ENCODE measurements at regions not wholly inside any gene's neighbourhood (a gene's known extent, or its start where the extent isn't known, plus 50 kb on each side); places are given as distances from the start of the nearest gene placed in this dataset.

DNA sequence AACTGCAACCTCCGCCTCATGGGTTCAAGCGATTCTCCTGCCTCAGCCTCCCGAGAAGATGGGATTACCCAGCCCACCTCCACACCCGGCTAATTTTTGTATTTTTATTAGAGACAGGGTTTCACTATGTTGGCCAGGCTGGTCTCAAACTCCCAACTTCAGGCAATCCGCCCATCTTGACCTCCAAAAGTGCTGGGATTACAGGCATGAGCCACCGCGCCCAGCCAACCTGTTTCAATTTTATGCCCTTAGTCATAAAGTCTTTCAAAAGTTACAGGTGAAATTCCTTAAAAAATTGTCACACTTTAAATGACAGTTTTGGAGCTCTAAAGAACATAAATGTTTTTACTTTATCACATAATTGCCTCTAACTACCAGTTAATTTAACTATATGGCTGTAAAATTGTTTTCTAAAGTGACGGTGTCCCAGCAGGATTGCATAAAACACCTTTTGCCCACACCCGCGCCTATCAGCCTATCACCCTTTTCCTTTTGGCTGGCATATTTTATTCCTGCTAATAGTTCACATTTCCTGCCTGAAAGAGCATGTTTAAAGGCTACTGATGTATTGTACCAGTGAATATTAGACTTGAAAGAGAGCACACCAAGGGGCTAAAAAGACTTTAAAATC lies 164.2 kb upstream of the SEMA6D start:
- no peak for DNase-seq (ENCODE audit: low read depth in 4 of 4, low spot score in 3 of 4)

DNA sequence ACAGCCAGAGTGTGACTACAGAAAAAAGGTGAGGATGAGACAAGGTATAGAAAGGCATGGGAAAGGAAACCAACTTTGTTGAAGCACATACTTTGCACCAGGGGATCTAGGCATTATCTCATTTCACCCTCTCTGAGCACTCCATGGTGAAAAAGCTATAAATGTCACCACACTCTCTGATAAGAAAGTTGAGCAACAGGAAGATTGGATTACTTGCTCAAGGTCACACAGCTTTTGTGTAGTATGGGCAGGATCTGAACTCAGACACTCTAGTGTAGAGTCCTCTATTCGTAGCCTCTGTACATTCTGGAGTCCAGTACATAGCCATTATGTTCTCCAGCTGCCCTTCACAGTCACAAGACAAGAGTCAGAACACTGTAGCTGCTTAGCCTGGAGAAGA lies 163.4 kb upstream of the SEMA6D start:
- no peak for DNase-seq (ENCODE audit: low read depth in 4 of 4, low spot score in 3 of 4)

DNA sequence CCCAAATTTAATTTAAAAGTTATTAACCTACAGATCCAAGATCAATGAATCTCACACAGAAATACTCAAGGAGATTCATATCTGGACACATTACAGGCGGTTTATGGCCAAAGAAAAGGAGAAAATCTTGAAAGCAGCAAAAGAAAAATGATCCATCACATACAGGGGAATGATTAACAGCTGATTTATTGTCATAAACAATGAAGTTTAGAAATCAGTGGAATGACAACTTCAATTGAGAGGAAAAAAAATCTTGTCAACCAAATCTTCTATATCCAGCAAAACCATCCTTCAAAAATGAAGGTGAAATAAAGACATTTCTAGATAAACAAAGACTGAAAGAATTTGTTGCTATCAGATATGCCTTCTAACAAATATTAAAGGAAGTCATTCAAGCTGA lies 156.2 kb upstream of the SEMA6D start:
- no peak for DNase-seq (ENCODE audit: low read depth in 4 of 4, low spot score in 3 of 4)

DNA sequence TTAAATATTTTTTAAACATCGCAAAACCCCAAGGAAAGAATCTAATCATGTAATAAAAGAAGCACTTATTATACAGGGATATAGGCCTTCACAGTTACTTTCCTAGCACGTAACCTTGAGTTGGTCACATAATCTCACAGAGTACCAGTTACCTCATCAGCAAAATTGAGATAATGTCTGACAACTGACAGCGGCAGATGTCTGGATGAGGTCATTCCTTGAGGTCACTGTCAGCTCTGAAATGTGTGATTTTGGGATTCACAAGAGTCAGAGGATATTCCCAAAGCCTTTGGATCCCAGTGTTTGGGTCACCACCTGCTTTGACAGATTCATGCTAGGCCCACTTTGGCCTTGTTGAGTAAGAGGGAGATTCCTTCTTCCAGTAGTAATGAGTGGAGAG lies 151.4 kb upstream of the SEMA6D start:
- no peak for DNase-seq (ENCODE audit: low read depth in 4 of 4, low spot score in 3 of 4)

DNA sequence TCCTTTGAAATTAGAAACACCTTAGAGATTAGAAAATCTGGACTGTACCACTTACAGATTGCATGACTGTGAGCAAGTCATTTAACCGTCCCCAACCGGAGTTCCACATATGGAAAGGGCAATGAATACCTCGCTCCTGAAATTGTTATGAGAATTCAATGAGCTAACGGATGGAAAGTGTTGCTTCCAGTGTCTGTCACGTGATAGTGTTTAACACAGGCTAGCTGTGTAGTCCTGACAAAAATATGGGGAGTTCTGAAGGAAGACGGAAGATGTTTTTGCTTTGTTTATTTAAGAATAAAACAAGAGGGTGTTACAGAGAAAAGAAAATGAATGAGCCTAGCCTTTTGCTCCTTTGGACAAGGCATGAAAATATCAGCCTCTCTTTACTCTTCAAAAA lies 150.7 kb upstream of the SEMA6D start:
- DNase-seq (ENCODE audit: low read depth in 4 of 4, low spot score in 3 of 4) = no peak

DNA sequence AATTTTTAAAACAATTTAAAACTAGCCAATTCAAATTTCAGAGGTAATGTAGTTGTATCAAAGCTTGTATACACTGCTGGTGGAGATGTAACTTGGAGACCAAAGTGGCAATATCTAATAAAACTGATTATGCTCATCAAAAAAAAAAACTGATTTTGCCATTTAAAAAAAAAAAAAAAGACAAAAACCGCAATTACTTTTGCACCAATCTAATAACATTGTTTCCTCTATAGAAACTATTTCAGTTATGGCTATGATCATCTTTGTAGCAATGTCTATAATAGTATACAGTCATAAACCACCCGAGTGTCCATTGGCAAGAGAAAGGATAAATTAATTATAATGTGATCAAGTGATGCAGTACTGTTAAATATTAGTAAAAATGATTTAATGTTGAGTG lies 149.3 kb upstream of the SEMA6D start:
- no peak for DNase-seq (ENCODE audit: low read depth in 4 of 4, low spot score in 3 of 4)

DNA sequence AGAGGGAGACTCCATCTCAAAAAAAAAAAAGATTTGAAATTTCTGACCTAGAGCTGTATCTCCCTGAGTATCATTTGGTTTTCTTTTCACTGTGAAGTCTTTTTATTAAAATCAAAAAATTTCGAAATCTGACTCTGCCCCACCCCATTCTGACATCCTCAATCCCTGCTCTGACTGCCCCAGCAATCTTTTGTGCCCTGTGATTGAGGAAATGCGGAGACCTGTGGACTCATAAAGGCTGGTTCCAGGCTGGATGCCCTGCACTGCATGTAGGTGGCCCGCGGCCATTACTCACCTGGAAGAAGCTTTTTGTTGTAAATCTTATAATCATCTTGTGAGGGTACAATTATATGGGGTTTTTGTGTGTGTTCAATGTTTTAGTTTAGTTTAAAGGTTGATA lies 147.3 kb upstream of the SEMA6D start:
- no peak for DNase-seq (ENCODE audit: low read depth in 4 of 4, low spot score in 3 of 4)

DNA sequence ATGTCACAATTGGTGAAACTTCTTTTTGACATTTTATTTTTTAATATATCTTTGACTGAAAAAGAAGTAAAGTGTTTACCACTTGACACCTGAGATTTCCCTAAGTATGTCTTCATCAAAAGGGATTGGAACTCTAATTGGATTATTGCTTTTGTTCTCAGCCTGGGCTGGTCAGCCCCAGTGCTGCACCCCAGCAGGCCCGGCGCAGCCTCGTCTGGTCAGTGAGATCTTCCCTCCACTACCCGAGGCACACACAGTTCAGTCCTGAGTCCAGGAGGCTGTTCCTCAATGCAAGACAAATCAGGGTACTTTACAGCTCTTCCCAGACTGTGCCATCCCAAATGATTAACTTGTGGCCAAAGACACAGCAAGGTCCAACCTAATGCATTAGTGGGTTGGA lies 146.9 kb upstream of the SEMA6D start:
- DNase-seq (ENCODE audit: low read depth in 4 of 4, low spot score in 3 of 4) = no peak

DNA sequence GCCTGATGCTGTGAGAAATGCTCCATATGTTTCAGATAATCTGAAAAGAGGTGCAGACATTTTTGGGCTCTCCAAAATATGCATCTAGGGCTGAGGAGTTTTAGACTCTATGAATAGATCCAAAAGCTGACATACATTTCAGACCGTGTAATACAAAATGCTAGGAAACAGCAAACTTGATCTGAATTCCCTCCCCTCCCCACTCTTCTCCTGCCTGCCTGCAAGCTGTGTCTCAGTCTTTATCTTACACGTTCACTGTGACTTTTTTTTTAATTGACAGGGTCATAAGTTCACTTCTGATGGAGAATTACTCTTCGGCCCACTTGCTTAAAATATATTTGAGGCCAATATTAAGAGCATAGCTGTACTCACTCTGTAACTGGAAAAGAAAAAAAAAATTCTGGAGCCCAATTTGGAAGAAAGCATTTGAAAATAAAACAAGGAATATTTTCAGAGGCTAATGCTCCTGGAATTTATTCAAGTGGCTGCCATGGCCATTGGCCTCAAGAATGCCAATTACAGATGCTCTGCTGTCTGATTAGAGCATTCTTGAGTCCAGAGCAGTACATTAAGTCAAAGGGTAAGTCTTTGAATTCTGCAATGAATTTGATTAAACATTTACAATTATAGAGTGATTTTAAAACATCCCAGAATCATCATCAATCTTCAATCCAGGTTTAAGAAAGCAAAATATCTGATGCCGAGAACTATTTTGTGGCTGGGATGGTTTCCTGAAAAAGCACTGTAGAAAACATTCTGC lies 146.2 kb upstream of the SEMA6D start:
- DNase-seq (ENCODE audit: low read depth in 4 of 4, low spot score in 3 of 4) = no peak

DNA sequence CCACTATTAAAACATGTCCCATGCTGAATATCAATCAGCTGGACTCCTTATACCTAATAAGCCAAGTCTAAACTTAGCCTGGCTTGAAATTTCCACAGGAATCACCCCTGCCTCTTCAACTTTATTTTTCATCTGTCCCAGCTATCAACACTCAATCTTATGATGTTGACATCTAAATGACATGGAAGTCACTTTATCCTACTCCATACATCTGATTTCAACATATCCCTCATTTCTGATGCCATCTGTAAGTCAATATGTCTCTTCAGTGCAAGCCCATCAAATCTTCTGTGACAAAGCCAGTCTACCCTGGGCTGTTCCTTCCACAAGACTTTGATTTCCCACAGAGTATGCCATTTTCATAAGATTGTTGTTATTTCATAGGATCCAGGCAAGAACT lies 143.6 kb upstream of the SEMA6D start:
- DNase-seq (ENCODE audit: low read depth in 4 of 4, low spot score in 3 of 4) = no peak

DNA sequence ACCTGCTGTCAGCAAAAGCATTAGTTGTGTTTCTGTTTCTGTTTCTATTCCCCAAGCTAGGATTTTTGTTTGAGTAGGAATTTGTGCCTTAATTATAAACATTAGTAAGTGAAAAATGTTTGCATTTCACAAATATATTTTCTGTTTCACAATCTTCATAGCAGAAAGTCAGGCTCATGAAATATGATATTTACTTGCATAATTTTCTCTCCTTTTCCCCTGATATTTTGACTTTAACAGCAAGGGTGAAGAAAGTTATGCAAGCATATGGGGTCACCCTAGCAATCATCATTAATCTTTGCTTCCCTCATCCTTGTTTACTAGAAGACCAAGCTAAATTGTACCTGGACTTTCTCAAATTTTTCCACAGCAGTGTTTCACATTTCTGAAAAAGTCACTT lies 140.3 kb upstream of the SEMA6D start:
- no peak for DNase-seq (ENCODE audit: low read depth in 4 of 4, low spot score in 3 of 4)

DNA sequence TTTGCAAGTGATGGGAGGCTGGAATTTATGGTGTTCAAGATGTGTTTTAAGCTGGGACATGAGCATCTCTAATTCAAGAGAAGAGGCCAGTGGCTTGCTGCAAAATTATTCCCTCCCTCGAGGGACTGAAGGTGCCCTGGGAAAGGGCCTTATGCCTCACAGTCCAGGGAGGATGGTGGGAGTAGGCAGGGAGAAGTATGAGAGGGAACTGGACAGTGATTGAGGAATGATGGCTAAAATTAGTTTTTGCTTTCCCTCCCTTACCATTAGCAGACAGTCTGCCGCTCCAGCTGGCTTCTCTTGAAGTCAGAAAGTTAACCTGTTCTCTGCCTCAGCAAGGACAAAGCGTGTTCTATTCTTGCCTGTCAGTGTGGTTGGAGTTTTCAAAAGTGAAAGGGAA lies 139.8 kb upstream of the SEMA6D start:
- DNase-seq (ENCODE audit: low read depth in 4 of 4, low spot score in 3 of 4) = no peak

DNA sequence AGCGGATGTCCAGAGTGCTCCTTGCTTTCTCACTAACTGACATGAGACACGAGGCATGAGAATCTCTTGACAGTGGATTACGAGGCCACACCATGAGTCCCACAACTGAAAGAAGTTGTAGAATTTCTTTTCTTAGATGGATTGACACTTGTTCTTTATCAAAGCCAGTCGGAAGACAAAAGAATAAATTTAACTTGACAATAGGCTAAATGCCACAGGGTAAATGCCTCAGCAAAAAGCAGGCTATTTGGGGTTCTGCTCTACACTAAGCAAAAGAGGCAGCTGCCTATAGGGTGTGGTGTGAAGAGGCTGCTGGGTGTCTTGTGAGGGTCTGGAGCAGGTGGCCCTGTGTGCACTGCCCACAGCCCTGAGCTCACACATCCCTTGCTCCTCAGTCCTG lies 135.1 kb upstream of the SEMA6D start:
- no peak for DNase-seq (ENCODE audit: low read depth in 4 of 4, low spot score in 3 of 4)

DNA sequence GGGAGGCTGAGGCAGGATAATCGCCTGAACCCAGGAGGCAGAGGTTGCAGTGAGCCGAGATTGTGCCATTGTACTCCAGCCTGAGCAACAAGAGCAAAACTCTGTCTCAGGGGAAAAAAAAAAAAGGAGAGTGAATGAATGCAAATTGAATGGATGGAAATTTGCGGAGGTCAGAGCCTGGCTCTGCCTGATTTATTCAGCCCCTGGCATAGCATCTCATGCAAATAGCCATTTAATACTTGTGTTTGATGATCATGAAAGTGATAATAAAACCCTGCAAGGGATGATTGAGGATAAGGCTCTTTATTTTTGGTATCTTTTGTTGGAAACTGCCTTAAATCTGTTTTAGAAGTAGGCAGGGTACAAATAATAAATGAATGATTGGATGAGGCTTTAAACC lies 133.0 kb upstream of the SEMA6D start:
- no peak for DNase-seq (ENCODE audit: low read depth in 4 of 4, low spot score in 3 of 4)

DNA sequence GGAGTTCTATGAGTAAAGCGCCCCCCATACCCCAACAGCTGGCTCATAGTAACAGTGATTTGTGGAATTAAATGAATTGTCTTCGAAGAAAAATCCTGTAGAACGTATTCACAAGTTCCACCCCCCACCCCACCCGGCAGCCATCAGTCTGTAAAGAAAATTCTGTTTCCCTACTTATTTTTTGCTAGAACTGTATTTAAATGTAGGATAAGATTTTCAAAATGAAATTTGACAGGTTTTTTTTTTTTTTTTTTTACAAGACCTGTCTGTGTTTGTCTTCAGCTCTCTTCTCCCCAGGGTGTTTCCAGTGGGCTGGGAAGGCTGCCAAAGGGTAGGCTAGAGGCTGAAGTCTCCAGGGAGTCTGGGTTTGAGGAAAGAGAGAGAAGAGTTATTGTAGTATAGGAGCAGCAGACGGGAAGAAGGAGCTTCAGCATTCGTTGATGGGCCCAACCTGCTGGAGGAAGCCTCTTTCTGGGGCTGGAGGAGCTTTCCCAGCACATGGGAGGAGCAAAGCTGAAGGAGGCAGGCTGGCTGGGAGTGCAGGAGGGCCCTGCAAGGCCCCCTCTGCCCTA lies 130.6 kb upstream of the SEMA6D start:
- DNase-seq (ENCODE audit: low read depth in 4 of 4, low spot score in 3 of 4) = no peak

DNA sequence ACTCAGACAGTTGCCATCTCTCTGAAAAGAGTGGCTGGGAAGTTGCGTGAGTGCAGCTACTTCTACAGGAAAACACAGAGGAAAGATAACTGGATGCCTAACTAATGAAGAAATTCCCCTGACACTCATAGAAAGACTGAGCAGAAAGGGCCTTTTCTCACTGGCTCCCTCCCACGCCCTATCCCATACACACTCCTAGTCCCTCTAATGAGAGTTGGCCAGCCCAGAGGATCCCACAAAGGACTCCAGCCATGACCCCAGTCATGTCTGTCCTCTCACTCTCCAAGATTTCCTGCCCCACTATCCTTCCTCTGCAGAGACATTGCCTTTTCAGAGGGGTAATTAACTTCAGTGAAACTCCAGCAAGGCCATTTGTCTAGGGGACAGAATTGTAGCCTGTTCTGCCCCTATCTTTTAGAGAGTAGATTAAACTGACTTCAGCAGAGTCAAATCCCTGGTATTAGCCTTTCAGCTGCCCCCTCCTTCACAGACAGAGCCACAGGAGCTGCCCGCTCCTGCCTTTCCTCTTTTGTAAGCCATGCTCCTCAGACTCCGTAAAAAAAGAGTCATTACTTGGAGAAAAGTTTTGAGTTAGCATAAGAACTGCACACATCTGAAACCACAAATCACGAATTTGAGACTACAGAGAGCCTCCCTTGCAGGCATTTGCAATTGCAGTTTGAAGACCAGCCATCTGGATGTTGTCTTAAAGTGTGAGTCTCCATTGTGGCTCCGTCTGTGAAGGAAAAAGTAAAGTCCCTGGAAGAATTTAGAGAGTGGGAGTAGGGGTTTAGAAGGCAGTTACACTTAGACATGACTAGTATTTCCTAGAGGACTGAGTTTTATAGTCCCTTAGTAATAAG lies 129.1 kb upstream of the SEMA6D start:
- peak in 2 of 4 donors; percentile 33 to 35 for DNase-seq (ENCODE audit: low read depth in 4 of 4, low spot score in 3 of 4)

DNA sequence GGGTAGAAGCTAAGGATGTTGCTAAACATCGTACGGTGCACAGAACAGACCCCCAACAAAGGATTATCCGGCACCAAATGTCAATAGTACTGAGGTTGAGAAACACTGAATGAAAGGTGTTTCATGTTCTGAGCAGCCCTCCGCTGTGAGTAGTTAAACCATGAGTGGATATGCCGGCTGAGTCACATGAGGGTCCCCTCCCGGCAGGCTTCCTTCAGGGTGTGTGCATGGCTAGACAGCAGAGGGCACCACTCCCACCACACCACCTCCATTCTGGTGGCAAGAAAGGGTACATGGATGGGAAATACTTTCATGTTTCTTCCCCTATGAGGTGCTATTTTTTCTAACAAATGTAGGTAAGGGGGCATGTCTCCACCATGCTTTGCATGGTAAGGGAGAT lies 128.3 kb upstream of the SEMA6D start:
- no peak for DNase-seq (ENCODE audit: low read depth in 4 of 4, low spot score in 3 of 4)

DNA sequence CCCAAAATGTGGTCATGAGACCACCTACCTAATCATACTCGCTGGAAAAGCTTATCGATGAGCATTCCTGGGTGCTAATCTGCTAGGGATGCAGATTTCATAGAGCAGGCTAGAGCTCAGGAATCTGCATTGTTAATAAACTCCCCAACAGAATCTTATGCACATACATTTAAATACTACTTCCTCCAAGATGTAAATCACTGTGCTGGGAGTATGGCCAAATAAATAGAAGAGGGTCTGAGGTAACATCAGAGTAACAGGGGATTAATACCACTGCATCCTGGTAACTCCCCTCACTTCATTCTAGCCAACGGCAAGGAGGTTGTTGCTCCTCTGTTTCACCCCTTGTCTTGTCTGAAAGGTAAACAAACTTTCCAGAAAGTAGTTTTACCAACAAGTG lies 118.3 kb upstream of the SEMA6D start:
- DNase-seq (ENCODE audit: low read depth in 4 of 4, low spot score in 3 of 4) = no peak

DNA sequence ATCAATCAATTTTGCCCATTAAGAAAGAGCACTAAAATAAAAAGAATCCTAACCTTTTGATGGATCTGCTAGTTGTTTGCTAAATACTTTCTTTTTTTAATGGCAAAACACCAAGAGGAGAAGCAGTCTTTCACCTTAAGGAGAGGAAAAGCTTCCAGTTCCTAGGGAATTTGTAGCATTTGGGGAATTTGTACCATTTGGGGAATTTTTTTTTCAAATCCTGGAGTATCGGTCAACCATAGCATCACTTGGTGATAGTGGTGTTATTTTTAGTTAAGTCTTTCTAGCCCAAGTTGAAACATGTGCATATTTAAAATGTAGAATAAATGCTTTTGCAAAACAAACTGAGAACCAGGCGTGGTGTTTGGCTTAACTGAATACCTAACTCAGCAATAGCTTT lies 117.5 kb upstream of the SEMA6D start:
- no peak for DNase-seq (ENCODE audit: low read depth in 4 of 4, low spot score in 3 of 4)

DNA sequence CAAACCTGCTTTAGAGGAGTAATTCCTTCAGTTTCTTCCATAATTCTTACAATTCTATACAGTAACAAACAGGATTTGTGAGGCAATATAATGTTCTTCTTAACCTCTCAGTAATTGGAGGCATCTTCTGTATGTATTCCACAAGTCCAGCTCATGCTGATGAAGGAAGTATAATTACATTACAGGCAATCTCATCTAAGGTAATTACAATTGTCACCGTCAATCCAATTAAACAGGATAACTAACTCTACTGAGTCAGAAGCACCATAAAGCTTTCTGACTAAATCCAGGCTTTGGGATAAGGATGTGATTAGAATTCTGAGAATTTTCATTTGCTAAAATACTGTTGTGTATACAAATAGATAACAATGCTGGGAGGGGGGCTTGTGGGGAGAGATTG lies 115.2 kb upstream of the SEMA6D start:
- DNase-seq (ENCODE audit: low read depth in 4 of 4, low spot score in 3 of 4) = no peak

DNA sequence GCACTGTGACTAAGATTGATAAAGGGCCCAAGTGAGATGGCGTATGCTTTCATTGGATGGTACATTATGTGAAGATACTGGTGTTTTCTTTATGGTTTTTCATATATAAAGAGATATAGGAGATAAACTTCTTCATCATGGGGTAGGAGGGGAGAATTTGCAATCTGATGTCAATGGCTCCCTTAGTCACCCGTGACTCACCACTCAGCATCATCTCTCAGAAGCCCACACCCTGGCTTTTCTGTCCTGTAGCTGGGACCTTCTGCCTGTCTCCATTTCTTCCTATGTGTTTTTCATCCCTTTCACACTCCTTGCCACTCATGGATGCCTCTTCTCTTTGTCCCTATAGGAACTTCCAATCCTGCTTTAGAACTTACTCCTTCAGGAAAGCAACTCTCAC lies 114.3 kb upstream of the SEMA6D start:
- DNase-seq (ENCODE audit: low read depth in 4 of 4, low spot score in 3 of 4) = no peak
